GM18861 (cell line): ENCODE measurements at regions not wholly inside any gene's neighbourhood (a gene's known extent, or its start where the extent isn't known, plus 50 kb on each side); places are given as distances from the start of the nearest gene placed in this dataset.
"Not testable (repeated sequence)": the region's sequence is repeated elsewhere in the genome, so short reads cannot be mapped to it uniquely, and the experiment has no call there.

Source experiments
- ATAC-seq: cut with Tn5 transposase; IDR thresholded peaks from one replicate; pipeline ENCODE4 v1.9.1; 2021; ENCODE audit not compliant: unreplicated experiment

DNA sequence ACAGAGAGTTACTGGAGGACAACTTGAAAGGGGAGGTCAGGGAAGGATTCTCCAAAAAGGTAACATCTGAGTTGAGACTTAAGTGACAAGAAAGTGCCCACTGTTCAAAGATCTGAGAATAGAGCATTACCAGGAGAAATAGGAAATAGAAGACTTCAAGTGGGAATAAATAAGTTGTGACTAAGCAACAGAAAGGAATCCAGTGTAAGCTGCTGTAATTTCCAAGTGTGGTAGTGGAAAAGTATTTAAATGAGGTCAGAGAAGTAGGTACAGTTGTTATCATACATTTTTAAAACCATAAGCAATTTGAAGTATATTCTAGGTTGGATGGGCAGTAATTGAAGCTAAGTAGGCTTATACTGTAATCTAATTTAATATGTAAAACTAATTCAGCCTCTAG lies 211.9 kb downstream of the FBXO8 start:
- ATAC-seq = no peak

DNA sequence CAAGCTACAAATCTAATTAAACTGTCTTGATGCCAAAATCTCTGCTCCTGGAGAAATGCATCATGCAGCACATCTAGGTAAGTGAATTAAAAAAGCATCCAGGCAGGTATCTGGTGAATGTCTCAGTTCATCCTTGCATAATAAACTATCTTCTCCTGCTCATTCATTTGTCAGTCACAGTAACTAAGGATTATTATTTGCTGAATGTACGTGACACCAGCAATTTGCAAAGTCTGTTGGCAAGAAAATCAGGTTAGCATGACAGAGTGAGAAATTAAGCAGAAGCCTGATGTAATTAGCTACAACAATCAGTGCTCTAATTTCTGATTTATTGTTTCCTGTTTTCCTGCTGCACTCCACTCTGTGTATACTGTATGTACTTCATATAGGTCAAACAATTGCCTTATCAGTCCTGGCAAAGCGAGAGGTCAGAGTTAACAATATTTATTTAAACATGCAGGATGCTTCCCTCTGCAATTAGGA lies 213.6 kb downstream of the FBXO8 start:
- ATAC-seq = no peak

DNA sequence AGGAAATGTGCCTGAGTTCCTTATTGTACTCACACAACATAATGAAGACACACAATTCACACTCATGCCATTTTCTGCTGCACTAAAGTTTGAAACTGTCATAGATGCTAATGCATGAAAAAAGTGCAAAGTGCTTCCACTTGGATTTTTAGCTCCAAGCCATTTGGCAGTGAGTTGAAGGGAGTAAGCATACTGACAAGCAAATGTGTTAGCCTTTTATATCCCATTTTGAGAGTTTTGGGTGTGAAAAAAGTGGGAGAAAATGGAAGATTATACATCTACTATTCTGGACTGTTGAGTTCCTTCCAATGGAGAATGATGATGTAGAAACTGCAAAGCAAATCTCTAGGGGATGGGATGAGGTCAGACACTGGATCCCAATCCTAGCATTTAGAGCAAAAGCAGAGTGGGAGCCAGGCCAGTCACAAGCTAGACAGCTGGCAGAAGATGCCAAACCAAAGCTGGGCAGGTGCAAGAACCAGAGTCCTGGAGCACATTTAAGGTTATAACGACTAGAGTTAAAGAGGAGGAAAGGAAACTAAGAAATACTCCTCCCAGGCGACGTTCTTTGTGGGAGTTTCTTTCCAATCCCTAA lies 216.8 kb downstream of the FBXO8 start:
- no peak for ATAC-seq

GRCh38 chr4:174062831-174063230 lies 220.6 kb downstream of the FBXO8 start:
- ATAC-seq = no peak

GRCh38 chr4:174061026-174061425 lies 222.4 kb downstream of the FBXO8 start:
- no peak for ATAC-seq

GRCh38 chr4:174058846-174059245 lies 224.6 kb downstream of the FBXO8 start:
- ATAC-seq = peak; percentile 43

DNA sequence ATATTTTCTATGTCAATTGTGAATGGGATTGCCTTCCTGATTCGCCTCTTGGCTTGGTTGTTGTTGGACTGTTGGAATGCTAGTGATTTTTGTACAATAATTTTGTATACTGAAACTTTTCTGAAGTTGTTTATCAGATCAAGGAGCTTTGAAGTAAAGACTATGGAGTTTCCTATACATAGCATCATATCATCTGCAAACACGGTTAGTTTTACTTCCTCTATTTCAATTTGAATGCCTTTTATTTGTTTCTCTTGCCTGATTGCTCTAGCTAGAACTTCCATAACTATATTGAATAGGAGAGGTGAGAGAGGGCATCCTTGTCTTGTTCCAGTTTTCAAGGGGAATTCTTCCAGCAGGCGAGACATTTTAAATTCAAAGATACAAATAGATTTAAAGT lies 226.5 kb downstream of the FBXO8 start:
- ATAC-seq = no peak

- no peak for ATAC-seq
Measured at GRCh38 chr4:174055344-174055743, 228.1 kb downstream of the FBXO8 start.

GRCh38 chr4:174053895-174054294 lies 229.6 kb downstream of the FBXO8 start:
- ATAC-seq = no peak

GRCh38 chr4:174047363-174047762 lies 236.1 kb downstream of the FBXO8 start:
- no peak for ATAC-seq

DNA sequence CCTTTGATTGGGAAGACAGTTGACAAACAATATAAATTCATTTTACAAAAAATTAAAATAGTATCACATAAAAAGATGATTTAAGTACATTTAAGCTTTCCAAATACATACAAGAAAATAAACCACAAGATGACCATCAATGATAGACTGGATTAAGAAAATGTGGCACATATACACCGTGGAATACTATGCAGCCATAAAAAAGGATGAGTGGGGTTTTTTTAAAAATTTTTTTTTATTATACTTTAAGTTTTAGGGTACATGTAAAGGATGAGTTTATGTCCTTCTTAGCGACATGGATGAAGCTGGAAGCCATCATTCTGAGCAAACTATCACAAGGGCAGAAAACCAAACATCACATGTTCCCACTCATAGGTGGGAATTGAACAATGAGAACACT lies 237.6 kb downstream of the FBXO8 start:
- not testable (repeated sequence) for ATAC-seq

DNA sequence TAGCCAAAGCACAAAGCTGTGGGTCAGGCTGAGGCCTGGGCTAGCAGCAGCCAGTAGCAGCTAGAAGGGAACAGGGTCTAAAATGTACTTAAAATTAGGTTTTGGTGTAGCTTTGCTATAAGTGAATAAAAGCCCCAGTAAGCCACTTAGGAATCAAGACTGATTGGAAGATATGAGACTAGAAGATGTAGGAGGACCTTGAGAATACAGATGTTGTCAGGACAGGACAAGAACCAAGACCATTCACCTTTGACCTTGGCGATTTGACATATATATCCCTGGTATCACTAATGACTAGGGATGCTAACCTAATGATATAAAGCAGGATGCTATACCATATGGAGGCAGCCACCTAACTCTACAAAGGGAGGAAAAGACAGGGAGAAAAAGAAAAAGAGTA lies 238.1 kb downstream of the FBXO8 start:
- ATAC-seq = no peak

- ATAC-seq = no peak
Measured at GRCh38 chr4:174041555-174042105, 241.8 kb downstream of the FBXO8 start.

DNA sequence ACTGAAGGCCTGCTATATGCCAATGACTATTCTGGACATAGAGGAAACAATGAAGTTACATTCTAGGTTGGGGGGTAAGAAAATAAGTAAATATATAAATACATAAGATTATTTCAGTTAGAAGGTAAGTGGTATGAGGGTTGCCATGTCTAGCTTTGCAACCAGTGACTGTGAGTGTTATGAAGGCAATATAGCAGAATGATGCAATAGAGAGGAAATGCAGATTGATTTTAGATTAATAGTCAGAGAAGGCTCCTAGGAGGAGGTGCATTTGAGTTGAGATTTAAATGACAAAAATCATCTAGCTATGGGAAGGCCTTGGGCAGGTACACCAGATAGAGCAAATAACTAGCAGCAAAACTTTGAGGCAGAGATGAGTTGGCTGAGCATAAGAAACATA lies 243.2 kb downstream of the FBXO8 start:
- ATAC-seq = no peak

DNA sequence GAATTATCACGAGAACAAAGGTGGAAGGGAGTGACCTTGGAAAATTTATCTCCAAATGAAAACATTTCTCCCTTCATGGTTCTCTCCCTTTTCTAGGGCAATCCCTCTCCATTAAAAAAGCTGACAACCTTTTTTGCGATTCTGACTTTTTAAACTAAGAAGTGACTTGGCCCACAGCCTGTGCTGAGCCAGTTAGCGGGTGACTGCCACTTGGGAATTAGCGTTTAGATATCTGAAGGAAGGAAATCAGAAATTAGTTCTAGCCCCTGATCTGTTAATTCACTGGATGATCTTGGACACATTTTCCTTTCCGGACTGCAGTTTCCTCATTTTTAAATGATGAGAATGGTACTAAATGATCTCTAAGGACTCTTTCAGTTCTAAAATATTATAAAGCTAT lies 245.0 kb downstream of the FBXO8 start:
- no peak for ATAC-seq

GRCh38 chr4:174037631-174038030 lies 245.8 kb downstream of the FBXO8 start:
- ATAC-seq = no peak

DNA sequence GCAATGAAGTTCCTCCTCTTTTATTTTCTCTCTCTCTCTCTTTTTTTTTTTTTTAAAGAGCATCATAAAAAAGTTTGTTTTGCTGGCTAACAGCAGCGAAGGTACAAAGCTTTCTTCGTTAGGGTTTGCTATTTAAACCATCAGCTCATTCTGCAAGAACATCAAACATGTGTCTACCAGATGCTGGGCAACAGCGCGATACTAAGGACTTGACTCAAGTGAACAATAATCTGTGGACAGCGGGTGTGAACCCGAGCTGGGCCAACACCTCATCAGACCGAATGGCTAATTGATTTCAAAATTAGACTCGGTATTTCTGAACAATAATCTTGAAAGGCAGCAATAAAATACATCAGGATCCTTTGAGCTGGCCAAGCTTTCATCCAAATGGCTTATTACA lies 246.4 kb downstream of the FBXO8 start:
- ATAC-seq = no peak

- ATAC-seq = no peak
Measured at GRCh38 chr4:174036576-174036975, 246.9 kb downstream of the FBXO8 start.

DNA sequence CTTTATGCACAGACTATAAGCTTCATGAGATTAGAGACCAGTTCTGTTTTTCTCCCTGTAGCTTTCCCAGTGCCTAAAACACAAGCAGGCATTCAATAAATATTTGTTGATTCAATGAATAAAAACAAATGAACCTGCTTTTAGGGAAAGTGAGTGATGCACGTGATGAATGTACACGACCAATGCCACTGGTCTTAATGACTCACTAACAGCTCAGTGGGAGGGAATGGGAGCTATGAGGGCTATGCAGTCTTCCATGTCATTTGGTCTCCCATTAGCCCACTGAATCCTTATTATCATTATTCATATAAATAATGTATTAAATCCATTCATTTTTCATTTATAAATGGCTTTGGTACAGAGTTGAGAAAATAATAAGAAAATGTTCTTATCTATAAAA lies 247.4 kb downstream of the FBXO8 start:
- ATAC-seq = no peak

DNA sequence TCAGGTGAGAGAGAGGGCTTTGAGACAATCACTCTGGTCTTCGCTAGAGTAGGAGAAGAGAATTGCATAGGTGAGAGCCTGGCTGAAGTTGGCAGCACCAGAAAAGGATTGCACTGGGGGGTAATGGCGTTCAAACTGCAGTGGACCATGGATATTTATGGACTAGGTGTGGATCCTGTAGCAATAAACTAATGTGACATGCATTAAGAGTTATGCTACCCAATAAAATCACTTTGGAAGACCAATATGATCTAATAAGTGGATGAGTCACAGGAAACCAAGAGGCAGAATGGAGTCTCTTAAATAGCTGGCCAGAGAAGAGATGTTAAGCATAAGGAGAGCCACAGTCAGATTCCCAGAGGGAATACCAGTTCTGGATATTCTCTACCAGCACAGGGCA lies 259.8 kb downstream of the FBXO8 start:
- no peak for ATAC-seq

- no peak for ATAC-seq
Measured at GRCh38 chr4:174018236-174018635, 265.2 kb downstream of the FBXO8 start.

GRCh38 chr4:174016251-174016650 lies 267.2 kb downstream of the FBXO8 start:
- no peak for ATAC-seq

- no peak for ATAC-seq
Measured at GRCh38 chr4:174012886-174013259, 270.6 kb downstream of the FBXO8 start.
